H1 (cell line): ENCODE measurements at regions not wholly inside any gene's neighbourhood (a gene's known extent, or its start where the extent isn't known, plus 50 kb on each side); places are given as distances from the start of the nearest gene placed in this dataset.
A peak's percentile ranks its signal among the peaks of the same experiment; 100 is the strongest.

Source experiments
- CTCF ChIA-PET: fragments of 300-600 bp; sonication (Branson Sonifier 250); formaldehyde crosslinking; loops from one replicate; lab custom pipeline; 2021; ENCODE audit not compliant: partially characterized antibody; lab: Charles Lee
- POLR2A ChIA-PET: fragments of 300-600 bp; sonication (Branson Sonifier 250); formaldehyde crosslinking; loops from one replicate; lab custom pipeline; 2021; ENCODE audit warnings: inconsistent platforms; ENCODE audit not compliant: partially characterized antibody; lab: Charles Lee
- DNase-seq, 2 experiments: peaks; one replicate each; pipeline versions ENCODE4 v3.0.0 to v3.0.0-alpha.2; 2010 to 2022; ENCODE audit warnings: low spot score in 2 of 2, low read depth in 1 of 2, mixed read lengths in 1 of 2
- FAIRE-seq: peaks from 2 replicates; lab custom pipeline; 2011; peaks lifted over from hg19 to GRCh38; lab: Jason Lieb, UNC
- H2AFZ ChIP-seq: 2 replicates; pipeline ENCODE4 v1.8.1; 2012; ENCODE audit warnings: low read length, inconsistent platforms
- H2AK5ac ChIP-seq: 2 replicates; pipeline ENCODE4 v1.6.1; 2013; ENCODE audit warnings: low read depth, low read length
- H2BK120ac ChIP-seq: replicated peaks from 2 replicates; pipeline ENCODE3; 2013; ENCODE audit warnings: low read depth, low read length, inconsistent platforms
- H2BK12ac ChIP-seq: 2 replicates; pipeline ENCODE4 v1.6.1; 2013; ENCODE audit warnings: low read depth, low read length
- H2BK15ac ChIP-seq: 2 replicates; pipeline ENCODE4 v1.6.1; 2013; ENCODE audit warnings: low read length
- H2BK20ac ChIP-seq: 2 replicates; pipeline ENCODE4 v1.6.1; 2013; ENCODE audit warnings: low read length
- H2BK5ac ChIP-seq: 2 replicates; pipeline ENCODE4 v1.6.1; 2013; ENCODE audit warnings: low read depth, low read length
- H3K14ac ChIP-seq: 2 replicates; pipeline ENCODE4 v1.6.1; 2013; ENCODE audit warnings: inconsistent platforms; ENCODE audit not compliant: insufficient read length
- H3K18ac ChIP-seq: 2 replicates; pipeline ENCODE4 v1.6.1; 2013; ENCODE audit warnings: low read length; ENCODE audit errors: extremely low read depth
- H3K23ac ChIP-seq: 2 replicates; pipeline ENCODE4 v1.6.1; 2013; ENCODE audit warnings: inconsistent platforms; ENCODE audit not compliant: insufficient read length
- H3K23me2 ChIP-seq: 2 replicates; pipeline ENCODE4 v1.6.1; 2013; ENCODE audit warnings: low read depth, low read length
- H3K27ac ChIP-seq: 2 replicates; pipeline ENCODE4 v1.6.1; 2011; ENCODE audit warnings: low read depth, low read length, inconsistent platforms
- H3K27me3 ChIP-seq, 4 experiments: replicated peaks in 1 of 4; 1 replicate in 1 of 4; 2 replicates in 3 of 4; pipeline versions ENCODE4 v1.6.1 to v1.8.1; 2011 to 2013; ENCODE audit warnings: low read length in 3 of 4, mild to moderate bottlenecking in 3 of 4, inconsistent platforms in 2 of 4, mixed read lengths in 2 of 4, moderate library complexity in 1 of 4; ENCODE audit not compliant: control insufficient read depth in 3 of 4, insufficient read depth in 3 of 4; ENCODE audit errors: extremely low read depth in 1 of 4
- H3K36me3 ChIP-seq, 4 experiments: 2 replicates each; pipeline versions ENCODE4 v1.6.1 to v1.8.1; 2011 to 2013; ENCODE audit warnings: mild to moderate bottlenecking in 4 of 4, low read length in 3 of 4, moderate library complexity in 2 of 4, control low read depth in 1 of 4, inconsistent platforms in 1 of 4; ENCODE audit not compliant: insufficient read depth in 4 of 4, control insufficient read depth in 2 of 4
- H3K4ac ChIP-seq: replicated peaks from 2 replicates; pipeline ENCODE3; 2013; ENCODE audit warnings: low read length, low read depth, mixed read lengths, inconsistent platforms; ENCODE audit not compliant: insufficient read length
- H3K4me1 ChIP-seq, 4 experiments: replicated peaks in 1 of 4; 1 replicate in 1 of 4; 2 replicates in 3 of 4; pipeline versions ENCODE4 v1.6.1 to v1.8.1; 2011 to 2013; ENCODE audit warnings: low read length in 3 of 4, inconsistent platforms in 2 of 4, mixed read lengths in 1 of 4; ENCODE audit not compliant: insufficient read depth in 4 of 4, control insufficient read depth in 3 of 4
- H3K4me2 ChIP-seq, 2 experiments: 2 replicates each; pipeline versions ENCODE4 v1.6.1 to v1.8.1; 2011 to 2013; ENCODE audit warnings: low read depth in 2 of 2, low read length in 2 of 2, control low read depth in 1 of 2, inconsistent platforms in 1 of 2, mild to moderate bottlenecking in 1 of 2; ENCODE audit not compliant: insufficient read depth in 1 of 2
- H3K4me3 ChIP-seq, 4 experiments: fragments of 200-600, 300-600 bp in 1 of 4; sonication (generic), shearing (Covaris generic), sonication (Bioruptor Twin) in 1 of 4; 2 replicates each; pipeline versions ENCODE4 v1.5.1 to v1.8.1; 2011 to 2016; ENCODE audit warnings: low read length in 4 of 4, low read depth in 3 of 4, control low read depth in 2 of 4, inconsistent platforms in 2 of 4, mild to moderate bottlenecking in 2 of 4, mixed read lengths in 1 of 4, moderate library complexity in 1 of 4; ENCODE audit not compliant: insufficient read depth in 2 of 4; ENCODE audit errors: extremely low read depth in 1 of 4
- H3K56ac ChIP-seq: replicated peaks from 2 replicates; pipeline ENCODE3; 2013; ENCODE audit warnings: low read depth, mild to moderate bottlenecking, mixed read lengths, low read length, inconsistent platforms; ENCODE audit not compliant: insufficient read length
- H3K79me1 ChIP-seq: 2 replicates; pipeline ENCODE4 v1.6.1; 2013; ENCODE audit warnings: low read depth, low read length, control low read depth
- H3K79me2 ChIP-seq, 2 experiments: 2 replicates each; pipeline versions ENCODE4 v1.6.1 to v1.8.1; 2012 to 2013; ENCODE audit warnings: low read length in 2 of 2, mild to moderate bottlenecking in 2 of 2, inconsistent platforms in 1 of 2; ENCODE audit not compliant: insufficient read depth in 2 of 2, control insufficient read depth in 1 of 2
- H3K9ac ChIP-seq, 4 experiments: replicated peaks in 1 of 4; 1 replicate in 1 of 4; 2 replicates in 3 of 4; pipeline versions ENCODE4 v1.6.1 to v1.8.1; 2011 to 2013; ENCODE audit warnings: low read depth in 3 of 4, low read length in 3 of 4, control low read depth in 2 of 4, mild to moderate bottlenecking in 2 of 4, moderate library complexity in 2 of 4, inconsistent platforms in 1 of 4; ENCODE audit errors: extremely low read depth in 1 of 4
- H3K9me3 ChIP-seq, 2 experiments: 2 replicates each; pipeline versions ENCODE4 v1.6.1 to v1.8.1; 2012 to 2013; ENCODE audit warnings: mild to moderate bottlenecking in 2 of 2, moderate library complexity in 2 of 2, control low read depth in 1 of 2, inconsistent platforms in 1 of 2, low read depth in 1 of 2, low read length in 1 of 2, mixed read lengths in 1 of 2; ENCODE audit not compliant: insufficient read depth in 2 of 2
- H4K20me1 ChIP-seq, 2 experiments: replicated peaks in 1 of 2; 2 replicates each; pipeline versions ENCODE3 to v1.8.1; 2011 to 2013; ENCODE audit warnings: inconsistent platforms in 2 of 2, low read length in 2 of 2, mild to moderate bottlenecking in 1 of 2; ENCODE audit not compliant: insufficient read depth in 2 of 2, control insufficient read depth in 1 of 2
- H4K5ac ChIP-seq: 2 replicates; pipeline ENCODE4 v1.6.1; 2013; ENCODE audit warnings: low read length, low read depth, mixed read lengths, inconsistent platforms; ENCODE audit not compliant: insufficient read length
- H4K8ac ChIP-seq: 2 replicates; pipeline ENCODE4 v1.8.0; 2013; ENCODE audit warnings: mild to moderate bottlenecking, moderate library complexity, low read length, inconsistent platforms; ENCODE audit not compliant: insufficient read depth; ENCODE audit errors: extremely low read depth
- H4K91ac ChIP-seq: replicated peaks from 2 replicates; pipeline ENCODE3; 2013; ENCODE audit warnings: low read length, mixed read lengths, inconsistent platforms; ENCODE audit not compliant: insufficient read length
- ASH2L ChIP-seq: fragments of 200-600, 300-600 bp; sonication (generic); IDR thresholded peaks from one replicate; pipeline ENCODE4 v1.7.1; 2017; ENCODE audit warnings: low read length
- ATF2 ChIP-seq: IDR thresholded peaks from 2 replicates; pipeline ENCODE4 v1.6.1; 2012; ENCODE audit warnings: low read length, inconsistent platforms
- FOSL1 ChIP-seq: IDR thresholded peaks from 2 replicates; pipeline ENCODE4 v1.6.1; 2011; ENCODE audit warnings: mild to moderate bottlenecking, low read depth, low read length, moderate library complexity; ENCODE audit not compliant: insufficient read depth
- HDAC2 ChIP-seq, 2 experiments: fragments of 300-600 bp in 1 of 2; sonication (generic) in 1 of 2; IDR thresholded peaks; 2 replicates each; pipeline ENCODE4 v1.6.1; 2011 to 2012; ENCODE audit warnings: low read depth in 2 of 2, low read length in 2 of 2, mild to moderate bottlenecking in 2 of 2, moderate library complexity in 2 of 2, borderline replicate concordance in 1 of 2, inconsistent platforms in 1 of 2
- JUND ChIP-seq: IDR thresholded peaks from 2 replicates; pipeline ENCODE4 v1.6.1; 2011; ENCODE audit warnings: mild to moderate bottlenecking, improper control_type of control experiment, low read length
- POLR2AphosphoS5 ChIP-seq: IDR thresholded peaks from 2 replicates; pipeline ENCODE4 v1.6.1; 2011; ENCODE audit warnings: low read depth, low read length
- RFX5 ChIP-seq: IDR thresholded peaks from 2 replicates; pipeline ENCODE4 v1.6.1; 2011; ENCODE audit warnings: low read depth, low read length, improper control_type of control experiment, borderline replicate concordance
- SIX5 ChIP-seq: IDR thresholded peaks from 2 replicates; pipeline ENCODE4 v1.6.1; 2011; ENCODE audit warnings: mild to moderate bottlenecking, low read depth, low read length
- SP2 ChIP-seq: IDR thresholded peaks from 2 replicates; pipeline ENCODE4 v1.6.1; 2012; ENCODE audit warnings: mild to moderate bottlenecking, low read length, inconsistent platforms
- TAF1 ChIP-seq: IDR thresholded peaks from 2 replicates; pipeline ENCODE4 v1.6.1; 2011; ENCODE audit warnings: mild to moderate bottlenecking, low read depth, low read length
- TBP ChIP-seq: IDR thresholded peaks from 2 replicates; pipeline ENCODE4 v1.6.1; 2011; ENCODE audit warnings: low read depth, low read length, improper control_type of control experiment
- WGBS, 2 experiments: shearing (Covaris generic) in 1 of 2; methylation state at CpG; one replicate each; pipeline versions ENCODE4 v1.1.6 to v1.1.7; 2013 to 2015; ENCODE audit warnings: low lambda C conversion rate in 2 of 2, mixed read lengths in 2 of 2, inconsistent platforms in 1 of 2, low coverage in 1 of 2, missing lambda C conversion rate in 1 of 2; ENCODE audit not compliant: insufficient replicate concordance in 2 of 2, insufficient coverage in 1 of 2, insufficient read length in 1 of 2; ENCODE audit errors: extremely low coverage in 1 of 2, missing lambda C conversion rate in 1 of 2; 5-methylcytosine and 5-hydroxymethylcytosine counted together

GRCh38 chr14:71320107-71320733 lies 413.0 kb downstream of the PCNX1 start, which contains the start of gene SIPA1L1:
TSS of gene SIPA1L1 (plus strand) at chr14:71320476.
- peak; percentile 95 to 97 for DNase-seq
- no peaks in the 10 kb centered on the region for H3K27me3 ChIP-seq
- H3K36me3 ChIP-seq, result no peaks in the 10 kb centered on the region
- peak within 1 kb of the TSS; percentile 85 for H3K18ac ChIP-seq
- H3K56ac ChIP-seq, result peak within 1 kb of the TSS; percentile 40
- H3K4ac ChIP-seq, result no peak within 1 kb of the TSS
- FAIRE-seq, result no peak
- peak within 1 kb of the TSS; percentile 54 to 89 (median 86) for H3K4me3 ChIP-seq
- peak within 1 kb of the TSS; percentile 73 to 91 (median 80); a peak in 6 of 7 replicates for H3K9ac ChIP-seq
- H3K4me2 ChIP-seq, result peak within 1 kb of the TSS; percentile 88 to 91
- POLR2A ChIA-PET, result interaction anchor here (0.6 to 2.9 kb wide), 11 partner anchors 9 to 679 kb away, joined by 3 to 19 read pairs (median 3); partner anchors contain the start of gene MAP3K9
- no peak within 1 kb of the TSS for H3K14ac ChIP-seq
- H4K8ac ChIP-seq, result peak within 1 kb of the TSS; percentile 95
- CTCF ChIA-PET, result interaction anchor here (0.6 kb wide), 1 partner anchor 132 kb away, joined by 3 read pairs; no protein-coding TSS in a partner anchor
- peak within 1 kb of the TSS; percentile 3 for H2BK120ac ChIP-seq
- H3K79me1 ChIP-seq, result no peaks in the 10 kb centered on the region
- H2BK12ac ChIP-seq, result 0 out of 2 replicates have a peak within 1 kb of the TSS, but pooled peaks have one; percentile 62
- no peak within 1 kb of the TSS for H2AK5ac ChIP-seq
- peaks cover 0 to 2% of the 10 kb centered on the region in 2 experiments for H4K20me1 ChIP-seq
- H3K23ac ChIP-seq, result no peak within 1 kb of the TSS
- H3K79me2 ChIP-seq, result peaks cover 0 to 39% of the 10 kb centered on the region in 2 experiments; a peak in 3 of 4 replicates
- peak within 1 kb of the TSS; percentile 71 for H2AFZ ChIP-seq
- H3K27ac ChIP-seq, result peak within 1 kb of the TSS; percentile 79
- H3K9me3 ChIP-seq, result no peaks in the 10 kb centered on the region
- H3K4me1 ChIP-seq, result peaks cover 0 to 9% (median 4%) of the 10 kb centered on the region in 4 experiments; a peak in 4 of 7 replicates
- WGBS, 2 experiments, result 2% methylated on average over 21 of the region's 52 CpGs; no CpG with 5 or more reads in 1 of the 2 experiments
- H4K5ac ChIP-seq, result peak within 1 kb of the TSS; percentile 63
- H2BK20ac ChIP-seq, result no peak within 1 kb of the TSS
- H4K91ac ChIP-seq, result peak within 1 kb of the TSS; percentile 75
- H3K23me2 ChIP-seq, result peaks cover 3% of the 10 kb centered on the region; the same call in 1 of the 2 replicates
- no peak within 1 kb of the TSS; the same call in 1 of the 2 replicates for H2BK15ac ChIP-seq
- peak within 1 kb of the TSS; percentile 85 for H2BK5ac ChIP-seq
- TF ChIP-seq TAF1 (peak; percentile 88), HDAC2 (IDR thresholded peaks at IDR 0.05; ENCODE audit: borderline replicate concordance in 1 of 2, low read depth in 2 of 2, low read length in 2 of 2) (peak in 1 of 2 experiments; percentile 69; a peak in 1 of 4 replicates), FOSL1 (no peak), ASH2L (peak; percentile 12), JUND (peak; percentile 67; the same call in 1 of the 2 replicates), POLR2AphosphoS5 (peak; percentile 94), TBP (peak; percentile 74; the same call in 1 of the 2 replicates), ATF2 (peak; percentile 89), SP2 (no peak), SIX5 (no peak), RFX5 (no peak; the same call in 1 of the 2 replicates)
